HEK293 (cell line): ENCODE measurements at regions not wholly inside any gene's neighbourhood (a gene's known extent, or its start where the extent isn't known, plus 50 kb on each side); places are given as distances from the start of the nearest gene placed in this dataset.

Experiments used
- BCL11A ChIP-seq: fragments of 450-650 bp; formaldehyde crosslinking; IDR thresholded peaks from 2 replicates; pipeline ENCODE4 v1.5.1; 2016; ENCODE audit warnings: low read depth, missing biosample characterization, missing genetic modification characterization
- ZNF175 ChIP-seq: fragments of 450-650 bp; formaldehyde crosslinking; IDR thresholded peaks from 2 replicates; pipeline ENCODE4 v1.5.1; 2016; ENCODE audit warnings: missing biosample characterization, missing genetic modification characterization
- TF ChIP-seq, protein P1 (sequence below): fragments of 450-650 bp; formaldehyde crosslinking; IDR thresholded peaks from 2 replicates; pipeline ENCODE4 v1.5.1; 2016; ENCODE audit warnings: missing biosample characterization, missing genetic modification characterization
- TF ChIP-seq, protein P2 (sequence below): fragments of 450-650 bp; formaldehyde crosslinking; IDR thresholded peaks from 2 replicates; pipeline ENCODE4 v1.5.1; 2016; ENCODE audit warnings: missing biosample characterization, missing genetic modification characterization

DNA sequence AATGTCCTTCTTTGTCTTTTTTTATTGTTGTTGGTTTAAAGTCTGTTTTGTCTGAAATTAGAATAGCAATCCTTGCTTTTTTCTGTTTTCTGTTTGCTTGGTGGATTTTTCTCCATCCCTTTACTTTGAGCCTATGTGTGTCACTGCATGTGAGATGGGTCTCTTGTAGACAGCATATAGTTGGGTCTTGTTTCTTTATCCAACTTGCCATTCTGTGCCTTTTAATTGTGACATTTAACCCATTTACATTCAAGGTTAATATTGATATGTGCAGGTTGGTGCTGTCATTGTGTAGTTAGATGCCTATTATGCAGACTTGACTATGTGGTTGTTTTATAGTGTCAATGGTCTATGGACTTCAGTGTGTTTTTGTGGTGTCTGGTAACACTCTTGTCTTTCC is 197.5 kb upstream of the FN1 start:
- TF ChIP-seq ZNF175 (no peak), BCL11A (tag by site-specific recombination) (no peak)
- TF ChIP-seq, protein P1, sequence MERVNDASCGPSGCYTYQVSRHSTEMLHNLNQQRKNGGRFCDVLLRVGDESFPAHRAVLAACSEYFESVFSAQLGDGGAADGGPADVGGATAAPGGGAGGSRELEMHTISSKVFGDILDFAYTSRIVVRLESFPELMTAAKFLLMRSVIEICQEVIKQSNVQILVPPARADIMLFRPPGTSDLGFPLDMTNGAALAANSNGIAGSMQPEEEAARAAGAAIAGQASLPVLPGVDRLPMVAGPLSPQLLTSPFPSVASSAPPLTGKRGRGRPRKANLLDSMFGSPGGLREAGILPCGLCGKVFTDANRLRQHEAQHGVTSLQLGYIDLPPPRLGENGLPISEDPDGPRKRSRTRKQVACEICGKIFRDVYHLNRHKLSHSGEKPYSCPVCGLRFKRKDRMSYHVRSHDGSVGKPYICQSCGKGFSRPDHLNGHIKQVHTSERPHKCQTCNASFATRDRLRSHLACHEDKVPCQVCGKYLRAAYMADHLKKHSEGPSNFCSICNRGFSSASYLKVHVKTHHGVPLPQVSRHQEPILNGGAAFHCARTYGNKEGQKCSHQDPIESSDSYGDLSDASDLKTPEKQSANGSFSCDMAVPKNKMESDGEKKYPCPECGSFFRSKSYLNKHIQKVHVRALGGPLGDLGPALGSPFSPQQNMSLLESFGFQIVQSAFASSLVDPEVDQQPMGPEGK (tag by site-specific recombination): no peak
- TF ChIP-seq, protein P2, sequence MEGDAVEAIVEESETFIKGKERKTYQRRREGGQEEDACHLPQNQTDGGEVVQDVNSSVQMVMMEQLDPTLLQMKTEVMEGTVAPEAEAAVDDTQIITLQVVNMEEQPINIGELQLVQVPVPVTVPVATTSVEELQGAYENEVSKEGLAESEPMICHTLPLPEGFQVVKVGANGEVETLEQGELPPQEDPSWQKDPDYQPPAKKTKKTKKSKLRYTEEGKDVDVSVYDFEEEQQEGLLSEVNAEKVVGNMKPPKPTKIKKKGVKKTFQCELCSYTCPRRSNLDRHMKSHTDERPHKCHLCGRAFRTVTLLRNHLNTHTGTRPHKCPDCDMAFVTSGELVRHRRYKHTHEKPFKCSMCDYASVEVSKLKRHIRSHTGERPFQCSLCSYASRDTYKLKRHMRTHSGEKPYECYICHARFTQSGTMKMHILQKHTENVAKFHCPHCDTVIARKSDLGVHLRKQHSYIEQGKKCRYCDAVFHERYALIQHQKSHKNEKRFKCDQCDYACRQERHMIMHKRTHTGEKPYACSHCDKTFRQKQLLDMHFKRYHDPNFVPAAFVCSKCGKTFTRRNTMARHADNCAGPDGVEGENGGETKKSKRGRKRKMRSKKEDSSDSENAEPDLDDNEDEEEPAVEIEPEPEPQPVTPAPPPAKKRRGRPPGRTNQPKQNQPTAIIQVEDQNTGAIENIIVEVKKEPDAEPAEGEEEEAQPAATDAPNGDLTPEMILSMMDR (tag by site-specific recombination): no peak
